Neutrophil (primary cell): ENCODE measurements at regions not wholly inside any gene's neighbourhood (a gene's known extent, or its start where the extent isn't known, plus 50 kb on each side); places are given as distances from the start of the nearest gene placed in this dataset.

Experiments used
- H3K27ac ChIP-seq: fragments of 200-600 bp; sonication (generic); 2 replicates; pipeline ENCODE4 v1.5.1; 2016; ENCODE audit warnings: mild to moderate bottlenecking, moderate library complexity
- H3K27me3 ChIP-seq: fragments of 200-600 bp; sonication (generic); 2 replicates; pipeline ENCODE4 v1.6.0; 2016; ENCODE audit warnings: mild to moderate bottlenecking
- H3K36me3 ChIP-seq: fragments of 200-600 bp; sonication (generic); 2 replicates; pipeline ENCODE4 v1.5.1; 2017
- H3K4me1 ChIP-seq, 2 experiments: fragments of 200-600 bp in 1 of 2; sonication (generic) in 1 of 2; 1 replicate in 1 of 2; 2 replicates in 1 of 2; pipeline versions ENCODE4 v1.5.1 to v1.6.1; 2013 to 2016; ENCODE audit warnings: low read depth in 1 of 2, low read length in 1 of 2, mild to moderate bottlenecking in 1 of 2, moderate library complexity in 1 of 2; ENCODE audit not compliant: control insufficient read depth in 1 of 2, insufficient read depth in 1 of 2
- H3K4me3 ChIP-seq, 2 experiments: fragments of 200-600 bp in 1 of 2; sonication (generic) in 1 of 2; 1 replicate in 1 of 2; 2 replicates in 1 of 2; pipeline ENCODE4 v1.5.1; 2013 to 2016; ENCODE audit warnings: low read depth in 1 of 2, low read length in 1 of 2, mild to moderate bottlenecking in 1 of 2, moderate library complexity in 1 of 2
- H3K9me3 ChIP-seq: fragments of 200-600 bp; sonication (generic); 2 replicates; pipeline ENCODE4 v1.5.1; 2016
- CTCF ChIP-seq: fragments of 200-600 bp; sonication (generic); IDR thresholded peaks from 2 replicates; pipeline ENCODE4 v1.5.1; 2016; ENCODE audit warnings: antibody characterized with exemption

DNA sequence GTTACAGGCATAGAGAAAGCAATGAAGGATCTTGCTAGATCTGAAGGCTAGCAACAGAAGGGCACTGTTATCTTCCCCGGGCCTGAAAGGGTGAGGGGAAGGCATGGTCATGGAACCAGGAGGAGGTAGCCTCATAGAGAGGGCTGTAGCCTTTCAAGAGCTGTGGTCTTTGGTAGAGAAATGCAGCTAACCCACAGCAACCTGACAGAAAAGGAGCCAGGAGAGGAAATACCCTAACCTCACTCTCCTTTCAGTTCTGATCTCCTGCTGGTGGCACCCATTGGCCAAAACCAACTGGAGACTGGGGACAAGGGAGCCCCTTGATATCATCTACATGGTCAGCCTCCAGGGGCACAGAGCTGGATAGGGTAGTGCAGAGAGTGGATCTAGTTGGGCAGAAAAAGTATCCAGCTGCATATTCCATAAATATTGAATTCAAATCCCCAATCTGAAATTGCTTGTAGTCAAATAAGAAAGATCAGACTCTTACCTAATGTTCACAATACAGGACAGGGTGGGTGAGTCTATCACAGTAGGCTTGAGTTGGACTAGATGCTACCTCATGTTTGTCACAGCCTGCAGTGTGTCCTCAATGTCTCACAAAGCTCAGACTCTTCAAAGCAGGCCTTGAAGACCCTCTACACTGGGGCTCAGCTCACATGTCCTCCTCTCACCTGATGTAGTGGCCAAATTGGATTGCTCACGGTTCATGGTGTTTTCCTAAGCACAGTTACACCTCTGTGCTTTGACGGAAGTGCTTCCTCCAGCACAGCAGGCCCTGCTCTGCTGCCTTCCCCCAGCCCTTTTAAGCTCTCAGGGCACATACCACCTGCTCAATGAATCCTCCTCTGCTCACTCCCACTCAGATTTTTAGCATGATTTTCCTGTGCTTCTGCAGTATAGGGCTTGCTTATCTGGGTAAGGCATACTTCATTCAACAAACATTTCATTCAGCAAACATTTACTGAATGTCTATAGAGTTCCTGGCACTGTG, 74.1 kb upstream of the JUN start:
- H3K27ac ChIP-seq, result no peak overlapping the region
- H3K27me3 ChIP-seq, result no peaks in the 10 kb centered on the region
- no peak for TF ChIP-seq CTCF
- H3K36me3 ChIP-seq, result no peaks in the 10 kb centered on the region
- no peaks in the 10 kb centered on the region for H3K9me3 ChIP-seq
- no peak overlapping the region for H3K4me3 ChIP-seq
- peaks cover 4 to 8% of the 10 kb centered on the region in 2 experiments for H3K4me1 ChIP-seq

DNA sequence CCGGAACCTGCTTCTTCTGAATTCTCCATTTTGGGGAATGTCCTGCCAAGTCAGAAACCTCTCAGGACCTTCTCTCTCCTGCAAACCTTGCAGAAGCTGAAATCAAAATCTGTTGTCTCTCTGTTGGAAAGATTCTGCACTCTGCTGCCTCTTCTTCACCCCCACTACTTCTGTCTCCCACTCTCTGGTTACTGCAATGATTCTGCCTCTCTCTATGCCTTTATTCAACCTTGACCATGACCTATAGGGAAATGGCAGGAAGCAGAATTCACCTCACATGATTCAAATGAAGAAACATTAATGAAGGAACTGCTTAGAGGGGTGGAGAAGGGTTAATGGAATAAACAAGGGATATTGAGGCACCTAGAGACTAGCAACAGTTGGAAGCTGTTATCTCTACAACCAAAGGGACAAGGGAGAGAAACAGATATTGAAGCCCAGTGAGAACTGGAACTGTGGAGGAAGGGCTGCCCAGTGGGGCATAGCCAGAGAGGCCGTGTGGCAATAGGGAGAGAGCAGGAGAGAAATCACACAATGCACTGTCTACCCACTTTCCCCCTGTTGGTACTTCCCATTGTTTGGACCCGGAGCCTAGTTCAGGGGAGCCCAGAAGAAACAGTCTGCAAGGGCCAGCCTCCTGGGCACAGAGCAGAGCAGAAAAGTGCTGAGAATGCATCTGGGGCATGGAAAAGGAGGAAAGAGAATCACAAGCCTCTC, 76.1 kb upstream of the JUN start:
- H3K27ac ChIP-seq, result no peak overlapping the region
- no peaks in the 10 kb centered on the region for H3K36me3 ChIP-seq
- H3K4me1 ChIP-seq, result peaks cover 0 to under 1% of the 10 kb centered on the region in 2 experiments
- no peak overlapping the region for H3K4me3 ChIP-seq
- H3K27me3 ChIP-seq, result no peaks in the 10 kb centered on the region
- no peaks in the 10 kb centered on the region for H3K9me3 ChIP-seq
- TF ChIP-seq CTCF, result no peak

DNA sequence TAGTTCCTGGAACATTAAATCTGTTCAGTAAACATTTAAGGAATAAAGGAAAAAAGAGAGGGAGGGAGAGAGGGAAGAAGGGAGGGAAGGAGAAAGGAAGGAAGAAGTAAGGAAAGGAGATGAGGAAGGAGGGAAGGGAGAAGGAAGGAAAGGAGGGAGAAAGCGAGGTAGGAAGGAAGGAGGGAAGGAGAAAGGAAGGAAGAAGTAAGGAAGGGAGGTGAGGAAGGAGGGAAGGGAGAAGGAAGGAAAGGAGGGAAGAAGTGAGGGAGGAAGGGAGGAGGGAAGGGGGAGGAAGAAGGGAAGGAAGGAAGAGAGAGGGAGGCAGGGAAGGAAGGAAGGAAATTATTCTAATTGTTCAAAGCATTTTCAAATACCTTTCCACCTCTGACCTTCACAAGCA, 77.2 kb upstream of the JUN start:
- H3K27ac ChIP-seq, result no peak overlapping the region
- TF ChIP-seq CTCF, result no peak
- H3K9me3 ChIP-seq, result no peaks in the 10 kb centered on the region
- H3K36me3 ChIP-seq, result no peaks in the 10 kb centered on the region
- H3K4me3 ChIP-seq, result no peak overlapping the region
- H3K4me1 ChIP-seq, result no peaks in the 10 kb centered on the region
- no peaks in the 10 kb centered on the region for H3K27me3 ChIP-seq

DNA sequence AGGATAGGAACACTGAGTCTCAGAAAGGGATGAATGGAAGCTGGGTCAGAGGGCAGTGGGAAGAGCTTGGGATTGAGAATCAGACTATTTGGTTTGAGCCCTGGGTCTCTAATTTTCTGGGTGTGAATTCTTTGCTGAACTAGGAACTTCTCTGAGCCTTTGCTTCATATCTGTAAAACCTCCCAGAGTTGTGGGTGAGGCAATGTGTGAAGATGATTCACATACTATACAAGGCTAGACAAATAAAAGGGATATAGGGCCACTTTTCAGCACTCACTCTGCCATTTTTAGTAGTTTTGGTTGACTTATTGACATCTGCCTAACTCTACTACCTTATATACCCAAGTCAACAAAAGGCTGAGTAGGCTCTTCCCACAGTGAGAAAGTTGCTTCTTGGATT, 77.7 kb upstream of the JUN start:
- Histone ChIP-seq H3K27ac (no peak overlapping the region), H3K36me3 (no peaks in the 10 kb centered on the region), H3K9me3 (no peaks in the 10 kb centered on the region), H3K4me1 (no peaks in the 10 kb centered on the region), H3K27me3 (no peaks in the 10 kb centered on the region), H3K4me3 (no peak overlapping the region)
- TF ChIP-seq CTCF, result no peak

- Histone ChIP-seq H3K4me1 (no peaks in the 10 kb centered on the region), H3K27ac (no peak overlapping the region), H3K4me3 (no peak overlapping the region), H3K27me3 (no peaks in the 10 kb centered on the region), H3K9me3 (no peaks in the 10 kb centered on the region), H3K36me3 (no peaks in the 10 kb centered on the region)
- no peak for TF ChIP-seq CTCF
Measured at GRCh38 chr1:58862728-58863385, 79.0 kb upstream of the JUN start.
